HCEC 1CT (cell line): ENCODE measurements at regions not wholly inside any gene's neighbourhood (a gene's known extent, or its start where the extent isn't known, plus 50 kb on each side); places are given as distances from the start of the nearest gene placed in this dataset.
"Not testable (repeated sequence)": the region's sequence is repeated elsewhere in the genome, so short reads cannot be mapped to it uniquely, and the experiment has no call there.

Experiments used
- DNase-seq: peaks from one replicate; pipeline ENCODE4 v3.0.0-alpha.2; 2017

DNA sequence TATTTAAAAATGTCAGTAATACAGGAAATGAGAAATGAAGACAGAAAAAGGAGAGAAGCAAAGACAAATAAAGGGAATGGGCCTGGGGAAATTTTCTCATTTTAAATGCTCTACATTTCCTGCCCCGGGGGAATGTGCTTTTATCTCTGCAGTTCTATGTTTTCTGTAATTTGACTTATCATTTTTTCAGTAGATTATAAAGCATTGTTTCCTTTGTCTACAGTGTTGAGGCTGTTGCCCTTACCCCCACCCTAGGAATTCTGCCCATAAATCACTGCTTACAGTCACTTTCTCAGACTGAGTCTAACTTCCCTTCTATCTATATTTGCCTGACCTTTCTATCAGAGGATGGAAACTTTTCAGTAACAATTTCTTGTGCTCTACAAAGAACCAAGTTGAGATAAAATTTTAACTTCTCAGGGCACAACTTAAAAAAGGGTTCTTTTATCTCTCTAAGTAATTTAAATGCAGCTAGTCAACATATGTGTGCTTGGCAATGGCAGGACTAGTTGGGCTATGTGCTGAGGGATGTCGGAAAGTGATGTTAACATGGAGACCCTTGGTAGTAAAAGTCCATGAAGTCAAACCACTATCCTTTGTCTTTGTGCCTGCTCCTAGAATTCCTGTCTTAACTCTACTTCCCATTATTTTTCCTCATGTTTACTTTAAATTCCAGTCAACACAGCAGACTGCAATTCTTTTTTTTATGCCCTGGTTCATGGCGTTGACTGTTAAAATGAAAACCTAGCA is 146.5 kb upstream of the MMADHC start:
- DNase-seq = peak; percentile 64

DNA sequence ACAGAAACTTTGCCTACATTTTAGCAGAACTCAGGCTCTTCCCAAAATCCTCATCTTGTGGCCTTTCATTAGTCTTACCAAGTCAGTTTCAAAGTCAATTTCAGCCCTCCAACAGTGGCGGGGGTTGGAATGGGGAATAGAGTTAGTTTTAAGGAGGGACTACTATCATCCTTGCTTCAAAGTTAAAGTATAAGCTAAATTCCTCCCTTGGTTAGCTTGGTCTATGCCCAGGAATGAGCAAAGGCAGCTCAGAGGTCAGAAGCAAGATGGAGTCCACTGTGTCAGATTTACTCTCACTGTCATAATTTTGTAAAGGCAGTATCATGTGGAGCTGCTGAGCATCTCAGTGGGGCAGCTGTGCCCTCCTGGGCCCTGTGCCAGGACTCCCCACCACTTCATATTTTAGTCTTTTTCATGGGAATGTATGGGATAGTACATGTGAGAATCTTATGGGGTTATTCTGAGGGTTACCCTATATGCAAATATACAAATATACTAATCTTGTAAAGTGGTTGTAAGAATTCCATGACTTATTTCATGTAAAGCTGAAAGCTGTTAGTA is 145.2 kb upstream of the MMADHC start:
- no peak for DNase-seq

DNA sequence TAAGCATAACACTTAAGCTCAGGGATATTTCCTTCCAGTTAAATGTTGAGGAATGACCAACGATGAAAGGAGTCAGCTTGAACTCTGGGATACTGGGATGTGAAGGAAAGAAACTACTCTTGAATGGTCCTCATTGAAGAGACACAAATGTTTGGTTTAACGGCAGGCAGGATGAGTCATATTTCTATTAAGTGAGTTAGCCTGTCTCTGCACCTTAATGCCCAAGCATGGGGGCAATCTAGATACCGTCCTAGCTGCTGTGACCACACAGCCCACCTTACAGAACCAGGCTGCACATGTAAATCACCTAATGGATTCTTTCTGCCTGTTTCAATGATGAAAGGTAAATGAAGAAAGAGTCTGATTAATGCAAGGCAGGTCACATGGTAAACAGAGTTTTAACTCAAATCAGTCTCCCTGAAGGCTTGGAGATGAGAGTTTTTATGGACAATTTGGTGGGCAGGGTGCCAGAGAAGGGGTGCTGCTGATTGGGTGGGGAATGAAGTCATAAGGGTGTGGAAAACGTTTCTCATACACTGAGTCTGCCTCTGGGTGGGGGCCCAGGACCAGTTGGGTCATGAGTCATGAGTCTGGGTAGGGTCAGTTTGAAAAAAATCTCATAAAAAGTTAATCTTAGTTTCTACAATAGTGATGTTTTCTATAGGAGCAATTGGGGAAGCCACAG is 144.6 kb upstream of the MMADHC start:
- DNase-seq = peak; percentile 68

DNA sequence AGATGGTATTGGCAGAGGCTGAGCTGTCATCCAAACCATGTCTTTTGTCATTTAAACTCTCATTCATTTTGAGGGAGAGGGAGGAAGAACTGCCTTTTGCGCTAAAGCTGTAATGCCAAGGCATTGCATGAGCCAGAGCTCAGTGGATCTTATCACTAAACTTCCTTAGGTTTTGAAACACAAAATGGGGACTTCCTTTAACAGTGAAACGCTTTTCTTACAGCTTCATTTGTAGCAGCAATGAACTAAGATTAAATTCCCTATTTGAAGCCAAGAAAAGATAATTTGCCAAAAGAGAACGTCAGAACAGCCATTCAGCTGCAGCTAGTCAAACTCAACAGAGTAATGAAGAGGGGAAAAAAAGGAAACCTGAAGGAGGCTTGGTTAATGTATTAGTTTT is 143.5 kb upstream of the MMADHC start:
- DNase-seq = no peak

DNA sequence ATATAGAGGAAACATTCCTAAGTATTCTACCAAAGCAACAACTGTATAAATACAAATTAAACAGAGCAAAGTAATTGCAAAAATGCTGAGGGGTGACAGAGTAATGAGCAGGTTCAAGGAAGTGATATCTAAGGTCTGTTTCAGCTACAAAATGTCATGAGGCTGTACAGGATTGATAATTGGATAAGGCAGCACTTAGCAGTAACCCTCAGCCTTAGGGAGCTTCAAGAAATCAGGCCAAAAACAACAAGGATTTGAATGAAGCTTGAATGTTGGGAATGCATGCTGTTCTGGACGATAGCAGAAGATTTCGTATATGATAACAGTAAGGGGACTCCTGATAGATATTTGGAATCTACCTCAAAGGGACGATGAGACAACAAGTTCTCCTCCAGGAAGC is 142.0 kb upstream of the MMADHC start:
- no peak for DNase-seq

DNA sequence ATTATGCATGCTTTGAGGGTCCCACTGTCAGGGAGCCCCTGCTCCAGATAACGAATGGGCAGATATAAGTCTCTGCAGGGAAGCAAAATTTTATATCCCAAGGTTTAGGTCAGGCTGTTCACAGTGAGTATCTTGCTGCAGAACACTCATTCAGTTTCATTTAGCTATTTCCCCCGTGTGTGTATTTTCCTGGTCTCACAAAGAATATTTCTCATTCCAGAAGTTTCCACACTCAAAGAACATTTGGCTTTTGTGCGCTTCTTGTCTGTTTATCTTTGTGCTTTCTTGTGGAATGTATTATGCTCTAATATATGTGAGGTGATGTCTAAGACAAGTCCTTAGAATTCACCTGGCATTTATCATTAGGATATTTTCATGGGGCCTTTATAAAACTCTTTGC is 140.4 kb upstream of the MMADHC start:
- DNase-seq = no peak

DNA sequence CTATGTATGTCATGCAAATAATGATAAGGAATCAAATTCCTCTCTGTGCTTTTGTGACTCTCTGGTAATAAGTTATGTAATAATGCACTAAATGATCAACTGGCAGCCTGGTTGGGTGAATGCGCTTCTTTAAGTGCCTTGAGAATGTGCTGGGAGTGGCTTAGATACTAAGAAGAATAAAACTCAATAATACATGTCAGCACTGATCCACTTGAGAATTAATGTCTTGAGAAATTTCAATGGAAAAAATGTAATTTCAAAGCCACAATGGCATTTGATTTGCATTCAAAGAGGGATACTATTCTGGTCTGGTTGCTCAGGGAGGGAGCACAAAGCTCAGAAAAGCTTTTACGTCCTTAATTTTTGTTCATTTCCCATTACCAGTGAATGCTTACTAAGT is 137.7 kb upstream of the MMADHC start:
- DNase-seq = no peak

DNA sequence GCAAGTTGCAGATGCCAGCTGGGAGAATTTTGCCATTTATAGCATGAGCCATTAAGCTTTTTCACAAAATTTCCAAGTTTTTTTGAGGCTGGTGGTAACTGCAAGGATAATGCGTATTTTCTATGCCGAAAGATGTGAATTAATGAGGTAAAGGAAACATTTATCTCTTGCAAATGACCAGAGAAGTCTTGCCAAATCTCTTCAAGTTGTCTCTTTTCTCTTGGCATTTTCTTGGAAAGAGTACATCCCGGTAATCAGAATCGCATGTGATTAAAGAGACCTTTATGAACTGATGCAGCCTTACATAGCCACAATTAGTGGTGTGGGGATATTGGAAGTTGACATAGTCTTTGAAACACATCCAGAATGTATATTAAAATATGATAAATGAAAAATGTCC is 136.5 kb upstream of the MMADHC start:
- no peak for DNase-seq

DNA sequence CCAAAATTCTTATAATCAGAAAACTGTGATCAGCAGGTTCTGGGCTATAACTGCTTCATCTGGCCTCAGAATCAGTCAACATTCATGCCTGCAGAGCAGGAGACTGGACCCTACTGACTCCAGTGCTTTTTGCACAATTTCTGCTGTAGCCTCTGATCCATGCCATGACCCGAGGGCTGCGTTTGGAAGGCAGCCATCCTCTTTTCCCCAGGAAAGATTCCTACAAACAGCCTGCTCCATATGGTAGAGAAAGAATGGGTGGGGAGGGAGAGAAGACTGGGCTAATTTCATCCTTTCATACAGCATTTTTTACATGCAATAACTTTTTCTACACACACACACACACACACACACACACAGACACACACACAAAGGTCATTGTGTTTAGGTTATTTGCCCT is 133.0 kb upstream of the MMADHC start:
- peak; percentile 5 for DNase-seq

DNA sequence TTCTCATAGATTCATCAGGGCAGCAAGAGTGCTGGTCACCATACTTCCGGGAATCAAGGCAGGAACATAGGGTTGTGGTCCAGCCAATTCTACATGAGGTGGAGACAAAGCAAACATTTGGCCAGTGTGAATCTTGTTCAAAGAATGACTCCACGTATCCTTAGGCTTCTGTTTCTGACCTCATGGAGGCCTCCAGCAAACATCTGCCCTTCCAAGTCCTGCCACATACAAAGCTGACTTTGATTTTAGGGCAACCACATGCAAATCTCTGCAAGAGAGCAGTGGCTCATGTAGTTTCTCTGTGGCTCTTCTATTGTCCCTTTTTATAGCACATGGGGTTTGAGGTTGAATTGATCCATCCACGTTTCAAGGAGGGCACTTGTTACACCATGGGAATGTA is 132.1 kb upstream of the MMADHC start:
- DNase-seq = no peak

DNA sequence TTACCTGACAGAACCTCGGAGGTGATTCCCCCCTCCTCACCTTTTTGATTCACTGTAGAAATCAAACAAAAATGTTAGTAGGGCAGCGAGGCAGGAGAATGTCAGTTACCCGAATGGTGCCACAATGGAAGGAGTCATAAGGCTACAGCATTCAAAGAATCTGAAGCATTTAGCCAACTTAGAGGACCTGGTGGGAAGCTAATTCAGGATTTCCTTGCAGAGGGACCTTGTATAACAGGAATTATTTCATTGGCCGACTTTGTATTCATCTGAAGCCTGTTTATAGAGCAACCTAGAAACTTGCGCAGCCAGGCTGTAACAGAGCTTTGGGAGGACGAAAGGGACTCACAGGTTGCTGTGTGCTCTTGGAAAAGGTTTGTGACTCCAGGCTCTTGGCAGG is 129.1 kb upstream of the MMADHC start:
- no peak for DNase-seq

DNA sequence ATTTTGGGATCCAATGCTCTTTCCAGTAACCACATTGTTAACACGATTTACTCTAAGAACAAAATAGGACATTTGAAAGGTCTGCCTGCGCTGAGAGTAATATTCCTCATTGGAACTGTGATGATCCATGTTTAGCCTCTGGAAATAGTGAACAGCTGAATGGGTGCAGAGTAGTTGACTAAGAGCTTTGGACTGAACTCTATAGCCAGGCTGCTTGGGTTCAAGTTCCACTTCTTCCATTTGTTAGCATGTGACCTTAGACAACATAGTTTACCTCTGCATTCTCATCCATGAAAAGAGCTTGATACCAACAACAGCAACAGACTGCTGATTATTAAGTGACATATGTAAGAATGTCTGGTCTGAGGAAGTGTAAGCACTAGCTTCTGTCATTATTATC is 128.3 kb upstream of the MMADHC start:
- DNase-seq = no peak

DNA sequence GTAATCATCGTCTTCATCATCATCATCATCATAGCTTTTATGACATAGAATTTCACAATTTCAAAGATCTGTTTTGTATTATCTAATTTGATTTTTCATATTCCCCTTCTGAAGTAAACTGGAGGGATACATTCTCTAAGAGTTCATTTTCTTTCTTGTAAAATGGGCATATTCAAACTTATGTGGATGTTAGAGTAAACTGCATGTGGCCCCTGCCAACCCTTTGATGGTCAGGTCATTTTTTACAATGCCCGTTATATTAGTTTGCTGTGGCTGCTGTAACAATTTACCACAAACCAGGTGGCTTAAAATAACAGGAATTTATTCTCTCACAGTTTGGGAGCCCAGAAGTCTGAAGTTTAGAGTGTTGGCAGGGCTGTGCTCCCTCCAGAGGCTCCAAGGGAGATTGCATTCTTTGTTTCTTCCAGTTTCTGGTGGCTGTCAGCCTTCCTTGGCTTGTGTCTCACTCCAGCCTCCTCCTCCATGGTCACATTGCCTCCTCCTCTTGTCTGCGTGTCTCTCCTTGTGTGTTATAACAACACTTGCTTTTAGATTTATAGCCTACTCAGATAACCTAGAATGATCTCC is 127.5 kb upstream of the MMADHC start:
- DNase-seq = peak; percentile 64

DNA sequence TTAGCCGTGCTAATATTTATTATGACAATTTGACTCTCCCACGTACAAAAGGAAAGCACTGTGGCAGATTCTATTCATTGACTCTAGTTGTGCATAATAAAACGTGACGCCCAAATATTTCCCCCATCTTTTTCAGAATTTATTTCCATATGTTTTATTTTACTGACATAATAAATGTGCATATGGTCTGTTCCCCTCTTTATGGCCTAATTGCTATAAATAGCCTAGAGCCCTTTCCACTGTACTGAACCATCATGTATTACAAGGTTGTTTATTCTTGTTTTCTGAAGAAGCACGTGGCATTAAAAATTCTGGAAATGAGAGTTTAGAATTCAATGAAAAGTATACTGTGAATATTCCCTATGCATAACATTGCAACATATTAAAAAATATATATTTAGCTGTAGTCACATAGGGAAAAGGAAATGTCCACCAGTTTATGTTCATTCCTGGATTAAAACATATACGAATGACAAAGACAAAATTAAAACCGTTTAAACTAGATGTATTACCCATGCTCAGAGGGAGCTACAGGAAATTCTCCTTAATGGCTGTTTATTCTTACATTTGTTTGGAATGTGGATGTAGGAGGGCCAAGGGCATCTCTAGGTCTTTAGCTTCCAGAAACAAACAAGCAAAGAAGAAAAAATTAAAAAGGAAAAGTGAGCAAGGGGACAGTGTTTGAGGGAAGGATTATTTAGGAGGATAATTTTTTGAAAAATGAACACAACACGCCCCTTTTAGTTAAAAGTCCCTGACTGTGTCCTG is 122.1 kb upstream of the MMADHC start:
- no peak for DNase-seq

DNA sequence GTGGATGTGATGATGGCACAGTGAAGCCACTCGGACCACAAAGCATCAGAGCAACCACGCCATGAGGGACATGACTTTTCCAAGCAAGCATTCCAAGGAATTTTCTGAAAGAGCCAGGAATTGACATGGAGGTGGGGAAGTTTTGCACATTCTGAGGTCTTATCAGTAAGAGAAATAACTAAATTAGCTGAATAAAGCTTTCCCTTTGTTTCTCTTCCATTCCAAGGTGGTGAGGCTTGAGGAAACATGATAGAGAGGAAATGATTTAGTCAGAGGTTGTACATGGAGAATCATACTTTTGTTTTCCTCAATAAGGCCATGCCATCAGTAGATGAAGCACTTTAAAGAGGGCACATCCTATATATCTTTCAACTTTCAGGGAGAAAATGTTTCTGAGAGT is 115.7 kb upstream of the MMADHC start:
- no peak for DNase-seq

DNA sequence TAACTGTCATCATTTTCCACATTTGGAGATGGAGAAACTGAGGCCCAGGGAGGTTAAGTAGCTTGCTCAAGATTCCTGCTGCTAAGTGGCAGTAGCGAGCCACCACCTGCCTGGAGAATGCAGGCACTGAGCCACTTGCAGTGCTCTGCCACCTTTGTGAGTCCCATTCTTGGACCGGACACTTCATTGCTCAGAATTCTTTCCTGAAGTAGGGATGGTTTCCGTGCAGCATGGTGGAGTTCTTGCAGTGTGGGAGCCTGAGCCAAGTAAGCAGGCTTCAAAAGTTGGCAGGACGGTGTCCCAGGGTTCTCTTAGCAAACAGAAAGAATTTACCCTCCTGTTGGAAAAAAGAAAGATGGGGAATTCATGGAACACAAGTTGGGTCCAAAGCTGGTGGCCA is 115.0 kb upstream of the MMADHC start:
- no peak for DNase-seq

DNA sequence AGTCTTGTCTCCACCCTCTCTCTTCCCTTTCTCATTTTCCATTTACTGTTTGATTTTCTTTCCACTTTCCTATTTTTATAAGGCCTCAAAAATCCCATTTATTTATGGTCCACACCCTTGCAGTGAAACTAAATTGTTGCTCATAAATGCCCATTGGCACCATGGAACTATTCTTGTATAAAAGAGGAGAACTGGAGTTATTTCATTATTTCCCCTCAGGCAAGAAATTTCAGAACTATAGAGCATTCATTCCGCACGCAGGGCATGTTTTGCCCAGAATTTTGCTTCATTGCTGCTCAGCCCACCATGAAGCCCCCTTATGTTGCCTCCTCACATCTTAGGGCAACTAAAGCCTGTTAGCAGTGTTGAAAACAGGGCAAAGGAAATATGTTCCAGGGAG is 113.7 kb upstream of the MMADHC start:
- DNase-seq = no peak

DNA sequence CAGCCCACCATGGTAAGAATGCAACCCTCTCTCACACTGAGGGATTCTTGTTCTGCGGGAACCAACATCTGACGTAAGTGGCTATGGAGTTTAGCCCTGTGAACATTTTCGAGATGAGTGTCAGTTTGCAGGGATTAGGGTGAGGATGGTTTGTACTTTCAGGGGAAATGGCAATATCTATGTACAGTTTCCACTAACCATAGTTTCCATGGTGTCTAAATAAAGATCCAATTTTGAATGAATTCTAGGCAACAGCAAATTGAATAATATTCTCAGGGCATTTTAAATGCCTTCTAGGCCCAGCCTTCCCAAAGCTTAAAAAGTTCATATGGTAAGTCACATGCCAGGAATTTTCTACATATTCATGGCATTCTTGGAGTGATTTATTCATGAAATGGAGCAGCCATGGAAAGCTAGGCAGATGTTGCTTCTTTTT is 105.4 kb upstream of the MMADHC start:
- no peak for DNase-seq

DNA sequence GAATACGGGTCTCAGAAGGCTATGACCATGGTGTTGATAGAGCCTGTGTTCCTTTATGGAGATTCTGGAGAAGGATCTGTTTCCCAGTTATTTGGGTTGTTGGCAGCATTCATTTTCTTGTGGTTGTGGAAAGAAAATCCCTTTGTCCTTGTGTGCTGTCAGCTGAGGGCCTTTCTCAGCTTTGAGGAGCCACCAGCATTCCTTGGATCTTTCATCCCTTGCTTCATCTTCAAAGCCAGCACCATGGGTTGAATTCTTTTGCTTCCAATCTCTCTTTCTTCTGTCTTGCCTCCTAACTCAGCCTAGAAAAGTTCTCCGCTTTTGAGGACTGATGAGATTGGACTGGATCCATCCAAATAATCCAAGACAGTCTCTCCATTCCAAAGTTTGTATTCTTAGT is 103.2 kb upstream of the MMADHC start:
- DNase-seq = no peak

DNA sequence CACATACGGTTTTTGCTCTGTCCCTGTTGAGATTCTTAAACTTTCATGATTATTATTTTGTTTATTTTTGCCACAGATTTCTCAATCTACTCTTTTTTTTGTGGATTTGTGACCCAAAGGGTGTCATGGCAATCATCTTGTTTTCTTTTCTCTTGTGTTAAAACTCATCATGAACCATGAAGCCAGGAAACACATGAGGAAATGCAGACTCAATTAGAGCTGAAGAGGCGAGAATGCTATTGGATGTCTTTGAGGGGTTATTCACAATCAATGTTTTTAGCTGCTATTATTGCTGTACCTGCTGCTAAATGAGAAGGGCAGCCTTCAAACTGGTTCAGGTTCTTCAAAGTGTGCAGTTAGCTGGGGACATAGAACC is 99.5 kb upstream of the MMADHC start:
- no peak for DNase-seq

DNA sequence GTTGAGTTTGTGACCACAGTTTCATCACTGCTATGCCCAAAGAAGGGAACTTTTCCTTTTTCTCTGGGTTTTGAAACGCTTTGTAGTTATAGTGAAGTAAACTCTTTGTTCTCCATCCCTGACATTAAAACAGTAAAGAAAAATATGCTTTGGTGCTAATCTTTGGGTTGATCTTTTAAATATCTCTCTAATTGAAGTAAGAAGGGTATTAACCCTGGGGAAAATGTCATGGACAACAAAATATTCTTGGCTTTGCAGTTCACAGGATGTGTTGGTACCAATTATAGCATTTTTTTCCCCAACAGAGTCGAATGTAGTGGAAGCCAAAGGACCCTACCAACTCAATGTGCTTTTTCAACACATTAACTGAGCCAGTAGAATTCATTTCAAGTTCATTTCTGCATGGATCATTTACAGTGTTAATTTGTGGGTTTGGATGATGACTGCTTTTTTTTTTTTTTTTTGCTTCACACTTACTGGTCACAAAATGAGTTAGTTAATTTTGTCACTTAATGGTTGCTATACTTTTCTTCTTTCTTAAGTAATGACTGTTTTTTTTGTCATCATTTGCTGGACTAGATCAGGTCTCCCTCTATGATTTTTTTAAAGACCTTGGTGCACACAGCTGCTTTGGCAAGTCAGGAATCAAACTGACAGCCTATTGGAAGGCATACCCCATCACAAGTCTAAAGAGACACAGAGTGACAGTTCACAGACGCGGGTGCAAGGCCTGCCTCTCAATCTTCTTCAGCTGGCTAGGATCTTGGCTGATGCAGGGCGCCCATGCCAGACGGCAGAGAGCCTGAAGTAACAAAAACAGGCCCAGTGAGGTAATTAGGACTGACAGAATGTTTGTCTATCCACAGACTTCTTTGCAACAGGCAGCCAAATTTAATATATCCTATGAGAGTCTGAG is 98.8 kb upstream of the MMADHC start:
- DNase-seq = no peak

DNA sequence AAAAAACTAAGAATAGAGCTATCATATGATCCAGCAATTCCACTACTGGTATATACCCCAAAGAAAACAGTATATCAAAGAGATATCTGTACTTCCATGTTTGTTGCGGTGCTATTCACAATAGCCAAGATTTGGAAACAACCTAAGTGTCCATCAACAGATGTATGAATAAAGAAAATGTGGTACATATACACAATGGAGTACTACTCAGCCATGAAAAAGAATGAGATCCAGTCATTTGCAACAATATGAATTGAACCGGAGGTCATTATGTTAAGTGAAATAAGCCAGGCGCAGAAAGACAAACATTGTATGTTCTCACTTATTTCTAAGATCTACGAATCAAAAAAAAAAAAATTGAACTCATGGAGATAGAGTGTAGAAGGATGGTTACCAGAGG is 97.8 kb upstream of the MMADHC start:
- not testable (repeated sequence) for DNase-seq
